ENCODE measurements at regions not wholly inside any gene's neighbourhood (a gene's known extent, or its start where the extent isn't known, plus 50 kb on each side); places are given as distances from the start of the nearest gene placed in this dataset.

GRCh38 chr13:105894697-105895096 lies 640.8 kb downstream of the EFNB2 start:
- TF ChIP-seq CEBPB (IDR thresholded peaks at IDR 0.05; ENCODE audit: low read depth, low read length): peak; percentile 49; the same call in 1 of the 2 replicates
- no peak for TF ChIP-seq POLR2A (IDR thresholded peaks at IDR 0.05; ENCODE audit: low read depth, low read length)
- TF ChIP-seq ELK1 (IDR thresholded peaks at IDR 0.05; ENCODE audit: borderline replicate concordance, low read depth, low read length): no peak
- TF ChIP-seq RFX5 (IDR thresholded peaks at IDR 0.05; ENCODE audit: low read depth, low read length): no peak
- Histone ChIP-seq H3K18ac (ENCODE audit: low read depth, low read length) (no peak overlapping the region), H3K9me1 (ENCODE audit: insufficient read depth, low read length) (no peaks in the 10 kb centered on the region), H4K8ac (ENCODE audit: low read depth in 2 of 2, low read length in 2 of 2) (no peak overlapping the region), H4K91ac (ENCODE audit: insufficient read depth, low read depth, low read length) (no peak overlapping the region), H3K27ac (ENCODE audit: insufficient read depth, low read length) (no peak overlapping the region), H3K23ac (ENCODE audit: low read depth, low read length) (no peak overlapping the region), H4K5ac (ENCODE audit: low read depth, low read length) (no peak overlapping the region), H2AK5ac (ENCODE audit: low read depth, low read length) (no peak overlapping the region), H2AK9ac (replicated peaks; ENCODE audit: low read depth, low read length, poor library complexity) (no peak overlapping the region), H3K9me3 (ENCODE audit: control insufficient read depth, insufficient read depth, low read length) (no peaks in the 10 kb centered on the region), H2BK5ac (ENCODE audit: low read depth, low read length, poor library complexity, severe bottlenecking) (no peak overlapping the region), H3K9ac (ENCODE audit: low read depth, low read length) (no peak overlapping the region), H3K4ac (ENCODE audit: low read depth, low read length) (no peak overlapping the region), H3K56ac (ENCODE audit: extremely low read depth, insufficient read depth, low read length) (no peak overlapping the region), H3K27me3 (ENCODE audit: control insufficient read depth, insufficient read depth, low read length) (no peaks in the 10 kb centered on the region), H2AFZ (replicated peaks; ENCODE audit: low read length, poor library complexity) (no peak overlapping the region), H3K14ac (replicated peaks; ENCODE audit: low read depth, low read length) (no peak overlapping the region), H3K4me3 (ENCODE audit: insufficient read depth, low read depth, low read length) (no peak overlapping the region), H2BK20ac (ENCODE audit: low read depth, low read length) (no peak overlapping the region), H2BK120ac (ENCODE audit: low read depth, low read length) (no peak overlapping the region), H3K79me1 (ENCODE audit: low read depth in 1 of 2, low read length in 2 of 2) (no peaks in the 10 kb centered on the region), H2BK15ac (ENCODE audit: low read depth, low read length) (no peak overlapping the region), H3K4me1 (ENCODE audit: control insufficient read depth, insufficient read depth, low read length) (no peaks in the 10 kb centered on the region), H3K36me3 (ENCODE audit: control insufficient read depth, insufficient read depth, low read length) (no peaks in the 10 kb centered on the region), H4K20me1 (ENCODE audit: insufficient read depth, low read length) (no peaks in the 10 kb centered on the region), H3K4me2 (ENCODE audit: low read depth, low read length) (no peak overlapping the region)
- BruUV-seq (replicated peaks): no TSS peak
- in situ Hi-C loops (cut with MboI; ENCODE audit: low sequenced_read_pairs) (no loop called here), intact Hi-C loops (cut with micrococcal nuclease) (no loop called here), dilution Hi-C loops (cut with HindIII; ENCODE audit: low sequenced_read_pairs, unreplicated experiment) (no loop called here)
- DNase-seq: no peak
- ATAC-seq (ENCODE audit: low read depth): no peak
- ChIA-PET POLR2A (ENCODE audit: unreplicated experiment) (no interaction called here), CTCF (no interaction called here)
- WGBS, 2 experiments (ENCODE audit: extremely low coverage in 2 of 2, insufficient read length in 1 of 2): 50% methylated on average over 1 of the region's 2 CpGs; no CpG with 5 or more reads in 1 of the 2 experiments

Measured in IMR-90 (cell line).